ENCODE measurements at regions not wholly inside any gene's neighbourhood (a gene's known extent, or its start where the extent isn't known, plus 50 kb on each side); places are given as distances from the start of the nearest gene placed in this dataset.
"Not testable (repeated sequence)": the region's sequence is repeated elsewhere in the genome, so short reads cannot be mapped to it uniquely, and the experiment has no call there.

DNA sequence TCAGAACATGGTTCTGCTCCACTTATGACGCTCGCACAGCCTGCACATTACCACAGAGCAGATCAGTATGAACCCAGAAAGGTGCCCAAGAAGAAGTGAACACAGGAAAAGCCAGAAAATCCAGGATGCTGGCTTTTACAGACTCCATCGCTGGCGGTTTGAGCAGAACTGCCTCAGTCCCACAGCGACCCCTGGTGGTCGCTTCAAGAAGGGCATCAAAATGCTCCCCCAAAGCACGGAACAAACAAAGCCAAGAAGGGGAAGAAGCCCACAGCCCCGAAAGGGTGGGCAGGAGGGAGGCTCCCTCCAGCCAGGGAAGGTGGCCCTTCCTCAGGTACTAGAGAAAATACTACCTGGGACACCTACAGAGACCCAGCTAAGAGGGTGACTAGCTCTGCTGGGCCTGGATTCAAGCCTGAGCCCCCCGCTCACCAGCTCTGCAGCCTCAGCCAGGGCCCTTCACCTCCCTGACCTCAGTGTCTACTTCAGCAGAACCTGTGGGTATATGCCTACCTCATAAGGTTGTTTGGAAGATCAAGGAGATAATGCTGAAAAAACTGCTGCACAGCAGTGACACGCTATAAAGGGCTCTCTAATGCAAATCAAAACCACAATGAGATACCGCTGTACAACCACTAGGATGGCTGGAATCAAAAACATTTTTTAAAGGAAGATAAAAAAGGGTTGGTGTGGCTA, 98.1 kb downstream of the NCOR2 start:
- no peak for FAIRE-seq
- DNase-seq (ENCODE audit: insufficient read length, low spot score): no peak
- TF ChIP-seq POLR2A (IDR thresholded peaks at IDR 0.05; ENCODE audit: low read depth, low read length): no peak

DNA sequence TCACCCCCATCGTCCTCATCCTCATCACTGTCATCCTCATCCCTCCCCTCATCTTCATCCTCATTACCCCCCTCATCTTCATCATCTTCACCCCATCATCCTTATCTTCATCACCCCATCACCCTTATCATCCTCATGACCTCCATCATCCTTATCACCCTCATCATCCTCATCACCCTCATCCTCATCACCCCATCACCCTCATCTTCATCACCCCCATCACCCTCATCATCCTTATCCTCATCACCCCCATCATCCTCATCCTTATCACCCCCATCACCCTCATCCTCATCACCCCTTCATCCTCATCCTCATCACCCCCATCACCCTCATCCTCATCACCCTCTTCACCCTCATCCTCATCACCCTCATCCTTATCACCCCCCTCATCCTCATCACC, 99.9 kb downstream of the NCOR2 start:
- not testable (repeated sequence) for DNase-seq (ENCODE audit: insufficient read length, low spot score); FAIRE-seq

DNA sequence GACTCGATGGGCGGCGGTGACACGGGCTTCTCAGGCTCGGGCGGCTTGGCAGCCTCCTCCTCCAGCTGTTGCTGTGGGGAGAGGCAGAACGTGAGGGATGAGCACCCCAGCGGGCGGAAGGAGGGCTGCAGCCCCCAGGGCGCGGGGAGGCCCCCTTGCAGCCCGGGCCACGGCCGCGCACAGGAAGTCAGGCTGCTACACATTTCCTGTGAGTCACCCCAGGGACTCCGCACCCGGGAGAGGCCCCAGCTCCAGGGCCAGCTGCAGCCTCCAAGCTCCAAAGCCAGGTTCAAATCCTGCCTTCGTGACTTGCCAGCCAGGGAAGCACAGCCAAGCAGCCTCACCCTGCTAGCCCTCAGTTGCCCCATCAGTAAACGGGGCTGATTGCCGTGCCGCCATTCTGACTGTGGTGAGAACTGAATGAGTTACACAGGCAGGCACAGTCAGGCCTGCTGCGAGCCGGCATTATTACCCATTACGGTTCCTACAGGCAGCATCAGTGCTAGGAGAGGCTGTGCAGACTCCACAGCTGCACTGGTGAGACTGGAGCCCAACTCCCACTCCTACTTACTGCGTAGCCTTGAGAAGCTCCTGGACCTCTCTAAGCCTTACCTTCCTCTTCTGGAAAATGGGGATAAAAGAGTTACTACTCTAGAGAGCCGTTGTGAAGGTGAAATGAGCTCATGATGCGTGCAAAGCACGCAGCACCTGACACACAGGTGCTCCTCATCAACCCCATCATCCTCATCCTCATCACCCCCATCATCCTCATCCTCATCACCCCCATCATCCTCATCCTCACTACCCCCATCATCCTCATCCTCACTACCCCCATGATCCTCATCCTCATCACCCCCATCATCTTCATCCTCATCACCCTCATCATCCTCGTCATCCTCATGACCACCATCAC, 100.9 kb downstream of the NCOR2 start:
- no peak for TF ChIP-seq POLR2A (IDR thresholded peaks at IDR 0.05; ENCODE audit: low read depth, low read length)
- DNase-seq (ENCODE audit: insufficient read length, low spot score): no peak
- no peak for FAIRE-seq

DNA sequence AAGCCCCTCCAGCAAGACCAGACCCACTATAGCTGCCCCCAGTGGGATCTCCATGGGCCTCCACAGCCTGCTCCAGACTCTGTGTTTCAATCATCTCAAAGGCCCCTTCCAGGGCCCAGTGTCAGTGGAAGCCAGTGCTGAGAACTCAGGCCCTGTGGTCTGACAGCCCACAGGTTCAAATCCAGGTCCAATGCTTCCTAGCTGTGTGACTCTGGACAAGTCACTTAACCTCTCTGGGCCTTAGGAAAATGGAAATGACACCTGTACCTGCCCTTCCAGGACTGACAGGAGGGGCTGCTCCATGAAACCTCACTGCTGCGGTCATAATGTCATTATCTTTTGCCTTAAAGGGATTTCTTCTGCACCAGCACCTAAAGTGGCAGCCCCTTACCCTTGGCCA, 101.9 kb downstream of the NCOR2 start:
- FAIRE-seq: no peak
- DNase-seq (ENCODE audit: insufficient read length, low spot score): no peak
- no peak for TF ChIP-seq POLR2A (IDR thresholded peaks at IDR 0.05; ENCODE audit: low read depth, low read length)

DNA sequence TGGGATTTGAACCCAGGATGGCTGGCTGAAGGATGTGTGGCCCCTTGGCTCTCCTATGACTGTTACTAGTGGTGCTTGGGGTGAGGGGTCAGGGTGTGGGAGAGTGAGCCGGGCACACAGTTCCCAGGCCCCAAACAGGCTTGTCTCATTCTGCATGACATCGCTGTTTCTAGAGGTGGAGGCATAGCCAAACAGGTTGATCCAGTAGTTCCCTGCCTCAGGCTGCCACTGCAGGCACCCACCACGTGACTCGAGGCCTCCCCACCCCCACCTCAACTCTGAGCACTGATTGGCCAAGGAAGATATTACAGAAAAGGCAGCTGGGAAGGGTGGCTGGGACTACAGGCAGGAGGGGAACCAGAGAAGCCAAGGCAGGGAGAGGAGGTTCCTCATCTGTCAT, 102.6 kb downstream of the NCOR2 start:
- no peak for FAIRE-seq
- TF ChIP-seq POLR2A (IDR thresholded peaks at IDR 0.05; ENCODE audit: low read depth, low read length): no peak
- no peak for DNase-seq (ENCODE audit: insufficient read length, low spot score)

DNA sequence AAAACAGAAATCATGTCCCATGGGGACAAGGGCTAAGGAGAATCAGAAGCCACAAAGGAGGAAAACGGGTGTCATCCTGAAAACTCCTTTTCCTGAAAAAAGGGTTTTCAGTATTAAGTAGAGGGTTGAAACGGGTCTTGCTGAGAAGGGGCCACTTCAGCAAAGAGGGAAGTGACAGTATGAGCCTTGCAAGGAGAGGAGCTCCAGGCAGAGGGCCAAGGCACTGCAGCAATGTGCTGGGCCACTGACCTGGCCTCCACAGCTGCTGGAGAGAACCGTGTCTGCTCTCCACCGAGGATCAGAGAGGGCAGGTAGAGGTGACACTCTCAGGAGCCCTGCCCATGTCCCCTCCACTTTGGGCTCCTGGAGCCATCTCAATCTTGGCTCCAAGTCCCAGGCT, 103.3 kb downstream of the NCOR2 start:
- FAIRE-seq: no peak
- no peak for DNase-seq (ENCODE audit: insufficient read length, low spot score)
- no peak for TF ChIP-seq POLR2A (IDR thresholded peaks at IDR 0.05; ENCODE audit: low read depth, low read length)

DNA sequence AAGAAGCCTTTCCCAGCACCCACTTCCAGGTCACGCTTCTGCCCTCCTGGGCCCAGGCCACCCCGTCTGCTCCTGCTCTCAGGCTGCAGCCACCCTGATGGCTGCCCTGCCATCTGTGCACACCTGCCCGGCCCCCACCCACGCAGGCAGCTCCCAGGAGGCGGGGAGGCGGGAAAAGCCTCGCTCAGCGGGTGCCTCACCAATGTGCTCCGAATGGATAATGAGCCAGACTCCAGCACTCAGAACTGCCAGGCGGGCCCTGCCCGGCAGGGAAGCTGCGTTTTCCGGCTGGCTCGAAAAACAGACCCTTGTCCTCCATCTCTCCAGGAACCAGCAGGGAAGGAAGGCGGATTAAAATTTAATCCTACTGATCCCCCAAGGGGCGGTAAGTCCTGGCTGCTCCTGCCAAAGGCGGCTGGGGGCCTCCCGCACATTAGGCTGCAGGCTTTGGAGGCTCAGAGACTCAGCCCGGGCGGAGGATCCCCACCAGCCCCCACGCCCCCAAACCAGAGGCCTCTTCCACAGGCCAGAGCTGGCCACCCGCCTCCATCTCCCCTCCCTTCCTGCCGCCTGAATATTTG, 104.0 kb downstream of the NCOR2 start:
- DNase-seq (ENCODE audit: insufficient read length, low spot score) (no peak), FAIRE-seq (no peak)
- TF ChIP-seq POLR2A (IDR thresholded peaks at IDR 0.05; ENCODE audit: low read depth, low read length): no peak

DNA sequence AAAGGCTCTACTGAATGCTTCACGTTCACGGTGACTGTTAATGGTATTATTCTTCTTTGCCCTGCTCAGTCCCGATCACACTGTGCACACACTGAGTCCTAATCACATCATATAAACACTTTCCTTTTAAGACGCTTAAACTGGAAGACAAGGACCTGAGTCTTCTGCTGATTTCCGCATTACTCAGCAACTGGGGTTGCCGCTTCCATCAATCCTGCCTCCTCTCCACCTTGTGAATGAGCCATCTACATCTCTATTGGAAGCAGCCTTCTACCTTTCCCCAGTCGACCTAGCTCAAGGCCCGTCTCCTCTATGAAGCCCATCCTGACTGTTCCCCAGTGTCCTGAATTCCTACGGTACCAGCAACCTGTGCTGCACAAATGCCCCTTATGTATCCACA, 104.7 kb downstream of the NCOR2 start:
- DNase-seq (ENCODE audit: insufficient read length, low spot score) (no peak), FAIRE-seq (no peak)
- TF ChIP-seq POLR2A (IDR thresholded peaks at IDR 0.05; ENCODE audit: low read depth, low read length): no peak

DNA sequence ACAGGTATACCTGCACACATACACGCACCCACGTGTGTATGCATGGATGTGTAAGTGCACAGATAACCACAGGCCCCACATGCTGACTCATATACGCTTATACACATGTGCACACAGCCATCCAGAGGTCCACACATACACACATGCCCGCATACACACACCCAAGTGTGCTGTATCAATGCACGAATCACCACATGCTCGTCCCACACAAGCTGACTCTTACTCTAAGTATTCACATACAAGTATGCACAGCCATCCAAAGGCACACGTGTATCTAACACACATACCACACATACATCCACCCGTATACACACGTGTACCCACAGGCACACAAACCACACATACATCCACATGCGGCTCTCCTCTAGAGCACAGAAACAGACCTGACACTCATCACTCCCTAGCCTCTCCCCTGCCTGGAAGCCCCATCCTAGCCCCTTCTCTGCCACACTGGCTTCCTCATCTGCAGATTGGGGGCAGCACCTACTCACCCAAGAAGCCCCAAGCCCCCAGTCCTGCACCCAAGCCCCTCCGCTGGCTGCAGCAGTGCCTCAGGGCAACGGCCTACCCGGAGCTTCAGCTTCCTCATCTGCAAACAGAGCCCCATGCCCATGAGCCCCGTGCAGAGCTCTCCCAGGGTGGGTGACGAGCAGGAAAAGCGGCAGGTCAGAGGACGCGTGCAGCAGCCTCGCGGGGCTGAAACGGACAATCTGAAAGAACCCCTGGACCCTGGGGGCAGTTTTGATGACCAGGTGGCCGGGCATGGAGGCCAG, 105.4 kb downstream of the NCOR2 start:
- FAIRE-seq (no peak), DNase-seq (ENCODE audit: insufficient read length, low spot score) (no peak)
- no peak for TF ChIP-seq POLR2A (IDR thresholded peaks at IDR 0.05; ENCODE audit: low read depth, low read length)

DNA sequence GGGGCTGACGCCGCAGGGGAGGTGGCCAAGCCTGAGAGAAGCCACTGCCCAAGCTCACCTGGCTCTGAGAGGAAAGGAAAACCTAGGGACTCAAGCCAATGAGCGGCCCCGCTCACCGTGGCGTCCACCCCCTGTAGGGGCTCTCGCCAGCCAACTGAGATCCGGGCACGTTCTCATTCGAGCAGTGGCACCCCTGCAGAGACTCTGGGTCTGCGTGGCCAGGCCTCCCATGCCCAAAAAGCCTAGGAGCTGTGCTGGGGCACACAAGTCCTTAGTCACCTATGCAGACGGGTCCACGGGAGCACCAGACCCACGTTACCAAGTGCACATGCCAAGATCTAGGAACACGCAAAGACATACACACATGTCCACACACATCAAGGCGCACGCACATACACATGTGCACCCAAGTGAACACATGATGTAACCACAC, 106.2 kb downstream of the NCOR2 start:
- FAIRE-seq: no peak
- no peak for DNase-seq (ENCODE audit: insufficient read length, low spot score)
- TF ChIP-seq POLR2A (IDR thresholded peaks at IDR 0.05; ENCODE audit: low read depth, low read length): no peak

DNA sequence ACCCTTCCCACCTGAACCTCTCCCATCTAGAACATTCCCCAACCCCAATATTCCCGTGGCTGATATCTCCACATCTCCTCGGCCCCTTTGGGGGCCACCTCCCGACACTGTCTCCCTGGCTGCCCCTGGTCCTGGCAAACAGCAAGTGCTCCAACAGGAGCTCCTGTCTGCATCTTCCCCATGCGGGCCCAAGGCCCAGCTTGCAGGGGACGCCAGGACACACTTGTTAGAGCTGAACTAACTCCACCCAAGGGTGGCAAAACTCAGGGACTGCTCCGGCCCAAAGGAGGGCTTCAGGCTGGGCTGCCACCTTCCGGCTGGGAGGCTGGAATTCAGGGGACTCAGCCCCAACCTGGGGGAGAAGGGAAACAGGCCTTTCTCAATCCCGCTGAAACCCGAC, 106.6 kb downstream of the NCOR2 start:
- FAIRE-seq: no peak
- no peak for TF ChIP-seq POLR2A (IDR thresholded peaks at IDR 0.05; ENCODE audit: low read depth, low read length)
- DNase-seq (ENCODE audit: insufficient read length, low spot score): no peak

DNA sequence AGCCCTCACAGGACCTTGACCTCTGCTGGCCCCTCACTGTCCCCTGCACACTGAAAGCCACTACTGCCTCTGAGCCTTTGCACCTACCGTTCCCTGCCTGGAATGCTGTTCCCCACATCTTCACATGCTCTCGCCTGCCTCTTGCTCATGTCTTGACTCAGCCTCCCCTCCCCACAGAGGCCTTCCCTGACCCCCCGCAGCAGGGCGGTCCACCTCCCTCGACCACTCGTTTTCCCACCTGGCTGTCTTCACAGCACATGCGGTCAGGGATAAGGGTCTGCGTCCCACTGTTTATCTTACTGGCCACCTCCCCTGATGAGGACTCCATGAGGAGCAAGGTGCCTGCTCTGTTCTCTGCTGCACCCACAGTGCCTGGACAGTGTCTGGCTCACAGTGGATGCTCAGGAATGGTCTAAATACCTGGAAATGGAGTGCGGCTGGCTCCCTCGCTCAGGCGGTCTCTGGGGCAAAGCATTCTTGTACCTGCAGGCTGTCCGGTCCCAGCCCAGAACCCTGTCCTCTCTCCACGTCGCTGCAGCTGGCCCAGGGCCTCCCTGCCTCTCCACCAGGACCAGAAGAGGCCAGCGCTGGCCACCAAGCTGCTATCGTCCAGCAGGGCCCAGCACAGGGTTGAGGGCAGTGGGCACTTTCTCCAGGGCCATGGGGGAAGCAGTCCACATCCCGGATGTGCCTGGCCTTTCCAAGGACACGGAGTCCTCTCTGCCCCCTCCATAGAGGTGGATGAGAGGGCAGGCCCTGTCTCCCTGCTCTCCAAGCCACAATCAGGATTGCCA, 107.4 kb downstream of the NCOR2 start:
- no peak for DNase-seq (ENCODE audit: insufficient read length, low spot score)
- no peak for FAIRE-seq
- no peak for TF ChIP-seq POLR2A (IDR thresholded peaks at IDR 0.05; ENCODE audit: low read depth, low read length)
